ENCODE measurements at regions not wholly inside any gene's neighbourhood (a gene's known extent, or its start where the extent isn't known, plus 50 kb on each side); places are given as distances from the start of the nearest gene placed in this dataset.
"Not testable (repeated sequence)": the region's sequence is repeated elsewhere in the genome, so short reads cannot be mapped to it uniquely, and the experiment has no call there.

DNA sequence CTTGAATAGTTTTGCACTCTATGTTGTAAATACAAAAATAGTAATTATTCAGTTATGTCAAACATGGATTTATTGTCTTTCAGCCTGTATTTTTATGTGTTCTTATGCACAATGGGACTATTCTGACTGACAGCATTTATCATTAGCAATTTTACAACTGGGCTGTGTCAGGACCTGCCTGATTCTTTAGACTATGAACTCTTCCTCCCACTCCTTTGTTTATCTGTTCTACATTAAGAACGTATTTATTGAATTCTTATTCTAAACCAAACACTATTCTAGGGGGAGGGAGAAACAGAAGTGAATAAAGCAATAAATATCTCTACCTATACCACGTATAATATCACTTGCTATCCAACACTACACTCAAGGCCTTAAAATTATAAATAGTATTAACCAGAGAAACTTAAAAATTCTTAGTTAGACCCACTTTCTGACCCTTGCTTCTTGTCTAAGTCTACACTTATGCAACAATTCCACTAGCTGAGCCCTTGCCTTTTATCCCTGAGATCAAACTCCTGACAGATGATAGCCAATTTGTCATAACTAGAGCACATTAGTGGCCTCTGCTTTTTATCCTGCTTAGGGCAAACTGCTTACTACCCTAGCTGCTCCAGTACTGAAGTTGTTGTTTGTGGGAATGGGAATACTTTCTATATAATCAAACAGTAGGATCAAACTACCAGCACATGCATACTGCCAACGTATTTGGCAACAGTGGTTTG is 494.3 kb downstream of the BRINP3 start:
- no peak for DNase-seq (ENCODE audit: low read depth)
- no peak overlapping the region for H3K4me3 ChIP-seq (ENCODE audit: low read depth, low read length)

DNA sequence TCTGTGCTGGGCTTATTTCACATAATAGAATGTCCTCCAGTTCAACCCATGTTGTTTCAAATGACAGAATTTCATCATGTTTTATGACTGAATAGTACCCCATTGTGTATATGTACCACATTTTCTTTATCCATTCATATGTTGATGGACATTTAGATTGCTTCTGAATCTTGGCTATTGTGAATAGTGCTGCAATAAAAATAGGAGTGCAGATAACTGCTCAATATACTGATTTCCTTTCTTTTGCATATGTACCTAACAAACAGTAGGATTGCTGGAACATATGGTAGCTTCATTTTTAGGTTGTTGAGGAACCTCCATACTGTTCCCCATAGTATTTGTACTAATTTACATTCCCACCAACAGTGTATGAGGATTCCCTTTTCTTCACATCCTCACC is 491.1 kb downstream of the BRINP3 start:
- DNase-seq (ENCODE audit: low read depth), result no peak
- H3K4me3 ChIP-seq (ENCODE audit: low read depth, low read length), result no peak overlapping the region

DNA sequence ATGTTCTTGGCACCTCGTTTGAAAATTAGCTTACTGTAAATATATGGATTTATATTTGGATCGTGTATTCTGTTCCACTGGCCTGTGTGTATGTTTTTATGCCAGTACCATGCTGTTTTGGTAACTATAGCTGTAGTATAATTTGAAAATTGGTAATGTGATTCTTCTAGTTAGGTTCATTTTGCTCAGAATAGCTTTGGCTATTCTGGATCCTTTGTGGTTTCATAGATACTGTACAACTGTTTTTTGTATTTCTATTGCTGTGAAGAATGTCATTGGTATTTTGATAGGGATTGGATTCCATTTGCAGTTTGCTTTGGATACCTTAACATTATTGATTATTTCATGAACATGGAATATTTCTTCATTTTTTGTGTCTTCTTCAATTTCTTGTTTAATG is 490.2 kb downstream of the BRINP3 start:
- H3K4me3 ChIP-seq (ENCODE audit: low read depth, low read length), result no peak overlapping the region
- no peak for DNase-seq (ENCODE audit: low read depth)

DNA sequence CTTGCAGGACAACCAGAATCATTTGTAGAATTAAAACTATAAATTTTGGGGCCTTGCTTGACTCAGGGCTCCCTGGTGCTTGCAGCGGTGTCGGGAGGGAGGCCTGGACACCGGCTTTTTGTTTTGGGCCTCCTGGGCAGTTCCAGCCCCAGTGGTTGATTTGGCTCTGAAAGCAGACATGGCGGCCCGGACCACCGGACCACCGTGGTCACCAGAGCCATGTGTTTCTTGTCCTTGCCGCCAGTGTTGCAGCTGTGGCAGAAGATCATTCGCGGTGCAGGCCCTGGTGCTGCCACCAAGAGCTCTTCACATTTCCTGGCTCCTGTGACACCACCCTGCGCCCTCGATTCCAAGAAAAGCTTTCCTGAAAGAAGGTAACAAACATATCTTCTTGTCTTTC is 484.8 kb downstream of the BRINP3 start:
- DNase-seq (ENCODE audit: low read depth), result no peak
- H3K4me3 ChIP-seq (ENCODE audit: low read depth, low read length), result no peak overlapping the region

DNA sequence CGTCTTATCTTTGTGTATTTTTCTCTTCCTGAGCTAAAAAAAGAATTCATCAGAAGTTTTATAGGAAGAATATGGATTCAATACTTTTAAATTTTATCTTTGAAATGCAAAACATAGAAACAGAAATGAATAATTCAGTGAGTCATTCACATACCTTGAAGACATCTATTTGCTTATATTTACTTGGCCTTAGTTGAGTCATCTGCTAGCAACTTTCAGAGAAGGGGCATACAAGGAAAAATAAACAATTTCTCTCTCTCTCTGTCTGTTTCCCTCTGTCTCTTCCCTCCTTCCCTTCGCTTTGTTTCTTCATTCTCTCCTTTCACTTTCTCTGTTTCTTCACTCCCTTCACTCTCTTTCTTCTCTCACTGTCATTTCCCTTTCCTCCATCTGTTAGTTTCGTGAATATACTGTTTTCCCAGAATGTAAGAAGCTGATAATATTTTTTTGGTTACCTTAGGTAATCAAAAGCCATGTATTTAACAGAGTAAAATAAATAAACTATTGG is 477.2 kb downstream of the BRINP3 start:
- no peak overlapping the region for H3K4me3 ChIP-seq (ENCODE audit: low read depth, low read length)
- peak; percentile 8 for DNase-seq (ENCODE audit: low read depth)

DNA sequence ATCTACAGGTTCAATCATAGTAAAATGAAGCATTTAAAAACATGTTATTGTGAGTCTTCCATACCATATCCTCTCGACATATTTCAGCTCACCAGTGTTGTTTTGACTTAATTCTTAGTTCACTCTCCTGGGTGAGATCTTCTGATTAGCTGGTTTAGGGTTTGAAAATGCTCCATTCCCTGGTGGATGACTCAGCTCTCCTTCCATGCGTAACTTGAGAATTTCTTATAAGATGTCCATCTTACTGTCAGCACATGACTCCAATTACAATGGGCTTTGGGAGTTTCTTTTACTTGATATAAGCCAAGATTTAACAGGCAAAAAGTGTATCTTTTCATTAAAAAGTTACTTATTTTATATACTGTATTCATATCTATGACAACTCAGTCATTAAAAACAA is 476.5 kb downstream of the BRINP3 start:
- H3K4me3 ChIP-seq (ENCODE audit: low read depth, low read length), result no peak overlapping the region
- DNase-seq (ENCODE audit: low read depth), result peak; percentile 34

DNA sequence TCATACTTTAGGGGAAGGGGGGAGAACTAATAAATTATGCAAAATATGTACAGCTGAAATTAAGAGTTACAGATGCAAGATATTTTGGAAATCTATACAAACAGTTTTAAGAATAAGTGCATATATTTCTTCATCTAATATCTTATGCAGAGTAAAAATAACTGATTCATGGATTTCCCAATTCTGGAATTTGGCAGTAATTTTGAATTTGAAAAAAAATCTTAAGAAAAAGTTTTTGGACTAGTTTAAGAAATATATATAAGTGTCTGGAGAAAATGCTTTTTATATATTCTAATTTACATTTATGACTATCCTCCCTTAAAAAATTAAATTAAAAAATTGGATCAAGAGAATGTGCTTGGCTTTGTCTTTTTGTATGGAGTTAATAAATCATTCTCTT is 474.3 kb downstream of the BRINP3 start:
- no peak for DNase-seq (ENCODE audit: low read depth)
- no peak overlapping the region for H3K4me3 ChIP-seq (ENCODE audit: low read depth, low read length)

DNA sequence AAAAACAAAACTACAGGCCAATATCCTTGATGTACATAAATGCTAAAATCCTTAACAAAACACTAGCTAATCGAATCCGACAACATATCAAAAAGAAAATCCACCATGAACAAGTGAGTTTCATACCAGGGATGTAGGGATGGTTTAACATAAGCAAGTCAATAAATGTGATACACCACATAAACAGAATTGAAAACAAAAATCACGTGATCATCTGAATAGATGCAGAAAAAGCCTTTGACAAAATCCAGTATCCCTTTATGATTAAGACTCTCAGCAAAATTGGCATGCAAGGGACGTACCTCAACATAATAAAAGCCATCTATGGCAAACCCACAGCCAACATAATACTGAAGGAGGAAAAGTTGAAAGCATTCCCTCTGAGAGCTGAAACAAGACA is 466.1 kb downstream of the BRINP3 start:
- no peak for DNase-seq (ENCODE audit: low read depth)
- H3K4me3 ChIP-seq (ENCODE audit: low read depth, low read length), result no peak overlapping the region

DNA sequence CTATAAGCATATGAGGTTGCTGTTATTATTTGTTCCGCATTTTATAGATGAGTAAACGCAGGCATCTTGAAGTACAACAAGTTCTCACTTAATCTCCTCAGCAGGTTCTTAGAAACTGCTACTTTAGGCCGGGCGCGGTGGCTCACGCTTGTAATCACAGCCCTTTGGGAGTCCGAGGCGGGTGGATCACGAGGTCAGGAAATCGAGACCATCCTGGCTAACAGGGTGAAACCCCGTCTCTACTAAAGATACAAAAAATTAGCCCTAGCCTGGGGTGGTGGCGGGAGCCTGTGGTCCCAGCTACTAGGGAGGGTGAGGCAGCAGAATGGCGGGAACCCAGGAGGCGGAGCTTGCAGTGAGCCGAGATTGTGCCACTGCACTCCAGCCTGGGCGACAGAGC is 458.5 kb downstream of the BRINP3 start:
- not testable (repeated sequence) for DNase-seq (ENCODE audit: low read depth)

DNA sequence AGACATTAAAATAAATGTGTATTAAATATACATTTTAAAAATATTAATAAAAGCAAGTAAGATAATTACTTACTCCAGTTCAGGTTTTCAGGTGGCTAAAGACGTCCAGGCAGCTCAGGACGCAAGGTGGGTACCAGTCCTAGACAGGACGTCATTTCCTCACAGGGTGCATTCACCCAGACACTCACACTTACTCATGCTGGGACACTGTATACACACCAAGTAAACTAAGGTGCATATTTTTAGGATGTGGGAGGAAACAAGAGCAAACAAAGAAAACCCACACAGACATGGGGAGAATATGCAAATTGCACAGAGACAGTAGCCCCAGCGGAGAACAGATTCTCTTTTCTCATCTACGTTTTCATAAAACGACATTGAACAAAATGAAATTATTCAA is 457.9 kb downstream of the BRINP3 start:
- no peak for DNase-seq (ENCODE audit: low read depth)
- H3K4me3 ChIP-seq (ENCODE audit: low read depth, low read length), result no peak overlapping the region

More for the DNA sequence above, 458.5 kb downstream of the BRINP3 start:
- not testable (repeated sequence) for H3K4me3 ChIP-seq (ENCODE audit: low read depth, low read length)

DNA sequence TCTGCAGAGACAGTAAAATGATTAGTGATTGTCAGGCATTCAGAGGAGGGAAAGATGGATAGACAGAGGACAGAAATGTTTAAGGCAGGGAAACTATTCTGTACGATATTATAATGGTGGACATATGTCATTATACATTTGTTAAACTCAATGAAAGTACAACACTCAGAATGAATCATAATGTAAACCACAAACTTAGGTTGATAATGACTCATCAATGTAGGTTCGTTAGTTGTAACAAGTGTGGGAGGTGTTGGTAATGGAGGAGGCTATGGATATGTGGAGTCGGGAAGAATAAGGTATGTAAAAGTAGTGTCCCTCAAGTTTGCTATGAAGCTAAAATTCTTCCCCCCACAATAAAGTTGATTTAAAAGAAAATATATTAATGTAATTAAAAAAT is 455.0 kb downstream of the BRINP3 start:
- DNase-seq (ENCODE audit: low read depth), result peak; percentile 23

DNA sequence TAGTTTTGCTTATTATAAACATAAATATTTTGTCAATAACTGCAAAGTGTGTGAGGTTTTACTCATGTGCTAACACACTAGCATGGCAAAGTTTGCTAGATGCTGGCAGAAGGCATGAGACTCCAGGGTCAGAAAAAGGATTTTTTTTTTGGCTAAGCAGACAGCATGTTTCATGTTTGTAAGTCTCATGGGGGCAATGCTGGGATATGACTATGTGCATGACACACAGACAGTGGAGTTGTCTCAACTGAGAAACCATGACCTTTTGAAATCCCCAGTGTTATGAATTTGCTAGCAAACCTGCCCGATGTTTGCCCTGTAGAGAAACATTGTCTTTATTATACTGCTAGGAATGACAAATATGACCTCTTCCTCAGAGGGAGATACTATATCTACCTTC is 448.2 kb downstream of the BRINP3 start:
- peak; percentile 67 for DNase-seq (ENCODE audit: low read depth)
- no peak overlapping the region for H3K4me3 ChIP-seq (ENCODE audit: low read depth, low read length)

More for the DNA sequence above, 455.0 kb downstream of the BRINP3 start:
- no peak overlapping the region for H3K4me3 ChIP-seq (ENCODE audit: low read depth, low read length)

DNA sequence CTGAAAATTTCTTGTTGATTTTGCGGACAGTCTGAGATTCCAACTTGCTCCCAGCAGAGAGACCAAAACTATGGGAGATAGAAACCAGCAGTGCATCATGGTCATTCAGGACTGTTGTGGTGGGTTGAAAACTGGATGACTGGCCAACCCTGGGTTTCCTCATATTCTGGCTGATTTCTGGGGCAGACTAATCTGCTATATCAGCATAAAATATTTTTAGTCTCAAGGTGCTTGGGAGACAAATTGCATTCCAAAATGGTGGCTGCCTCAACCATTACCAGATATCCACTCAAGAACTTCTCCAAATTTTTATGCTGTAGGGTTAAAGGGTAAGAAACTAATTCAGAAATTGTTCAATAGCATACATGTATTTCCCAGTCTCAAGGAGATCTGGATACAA is 434.0 kb downstream of the BRINP3 start:
- DNase-seq (ENCODE audit: low read depth), result no peak
- no peak overlapping the region for H3K4me3 ChIP-seq (ENCODE audit: low read depth, low read length)

DNA sequence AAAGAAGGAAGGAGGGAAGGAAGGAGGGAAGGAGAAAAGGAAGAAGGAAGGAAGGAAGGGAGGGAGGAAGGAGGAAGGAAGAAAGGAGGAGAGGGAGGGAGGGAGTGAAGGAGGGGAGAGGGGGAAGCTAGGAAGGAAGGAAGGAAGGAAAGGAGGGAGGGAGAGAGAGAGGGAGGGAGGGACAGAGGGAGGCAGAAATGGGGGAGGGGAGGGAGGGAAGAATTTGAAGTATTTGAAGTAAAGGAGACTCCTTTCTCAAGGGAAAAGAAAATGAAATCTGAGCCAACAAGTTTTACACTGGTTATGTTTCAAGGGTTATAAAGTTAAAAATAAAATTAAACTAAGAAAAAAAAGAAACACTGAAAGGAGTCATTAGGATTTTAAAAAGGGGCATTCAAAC is 431.4 kb downstream of the BRINP3 start:
- no peak overlapping the region for H3K4me3 ChIP-seq (ENCODE audit: low read depth, low read length)
- DNase-seq (ENCODE audit: low read depth), result no peak

Measured in skeletal muscle cell (primary cell).